NCI-H2196 (cell line): ENCODE measurements at regions not wholly inside any gene's neighbourhood (a gene's known extent, or its start where the extent isn't known, plus 50 kb on each side); places are given as distances from the start of the nearest gene placed in this dataset.
A peak's percentile ranks its signal among the peaks of the same experiment; 100 is the strongest.
"Not testable (repeated sequence)": the region's sequence is repeated elsewhere in the genome, so short reads cannot be mapped to it uniquely, and the experiment has no call there.

Experiments used
- DNase-seq: peaks from one replicate; lab custom pipeline; 2025; ENCODE audit not compliant: unreplicated experiment; lab: John Stamatoyannopoulos, UW

GRCh38 chr2:88988617-88989016 lies 297.1 kb downstream of the RPIA start:
- not testable (repeated sequence) for DNase-seq

GRCh38 chr2:88992819-88993218 lies 301.3 kb downstream of the RPIA start:
- not testable (repeated sequence) for DNase-seq

GRCh38 chr2:88994856-88995255 lies 303.4 kb downstream of the RPIA start:
- not testable (repeated sequence) for DNase-seq

- not testable (repeated sequence) for DNase-seq
These were observed 305.1 kb downstream of the RPIA start for GRCh38 chr2:88996588-88996987.

GRCh38 chr2:88999365-88999764 lies 307.9 kb downstream of the RPIA start:
- no peak for DNase-seq

- DNase-seq = no peak
These were observed 308.8 kb downstream of the RPIA start for GRCh38 chr2:89000235-89000634.

- DNase-seq = not testable (repeated sequence)
These were observed 312.8 kb downstream of the RPIA start for GRCh38 chr2:89004238-89004637.

- DNase-seq = not testable (repeated sequence)
These were observed 329.1 kb downstream of the RPIA start for GRCh38 chr2:89020566-89020965.

GRCh38 chr2:89026296-89026695 lies 334.8 kb downstream of the RPIA start:
- DNase-seq = not testable (repeated sequence)

- DNase-seq = not testable (repeated sequence)
These were observed 335.6 kb downstream of the RPIA start for GRCh38 chr2:89027115-89027514.

GRCh38 chr2:89027536-89027935 lies 336.1 kb downstream of the RPIA start:
- DNase-seq = not testable (repeated sequence)

- not testable (repeated sequence) for DNase-seq
These were observed 337.8 kb downstream of the RPIA start for GRCh38 chr2:89029257-89029656.

- peak; percentile 1 for DNase-seq
These were observed 356.9 kb downstream of the RPIA start for GRCh38 chr2:89048138-89049066.

- not testable (repeated sequence) for DNase-seq
These were observed 367.1 kb downstream of the RPIA start for GRCh38 chr2:89058616-89059015.

GRCh38 chr2:89061174-89061573 lies 369.7 kb downstream of the RPIA start:
- DNase-seq = not testable (repeated sequence)

GRCh38 chr2:89076771-89077170 lies 385.3 kb downstream of the RPIA start:
- DNase-seq = not testable (repeated sequence)

GRCh38 chr2:89092911-89093310 lies 401.4 kb downstream of the RPIA start:
- DNase-seq = not testable (repeated sequence)

GRCh38 chr2:89095060-89095459 lies 403.6 kb downstream of the RPIA start:
- DNase-seq = not testable (repeated sequence)

- DNase-seq = not testable (repeated sequence)
These were observed 411.1 kb downstream of the RPIA start for GRCh38 chr2:89102587-89102986.

- not testable (repeated sequence) for DNase-seq
These were observed 415.0 kb downstream of the RPIA start for GRCh38 chr2:89106369-89107019.

GRCh38 chr2:89112434-89112833 lies 421.0 kb downstream of the RPIA start:
- DNase-seq = not testable (repeated sequence)

GRCh38 chr2:89113286-89113685 lies 421.8 kb downstream of the RPIA start:
- not testable (repeated sequence) for DNase-seq
